H1 (cell line): ENCODE measurements at regions not wholly inside any gene's neighbourhood (a gene's known extent, or its start where the extent isn't known, plus 50 kb on each side); places are given as distances from the start of the nearest gene placed in this dataset.

Experiments used
- E2F6 ChIP-seq: IDR thresholded peaks from 2 replicates; pipeline ENCODE4 v1.6.1; 2012; ENCODE audit warnings: inconsistent platforms
- EZH2 ChIP-seq: fragments of 200-600 bp; sonication (generic); IDR thresholded peaks from 2 replicates; pipeline ENCODE4 v1.7.1; 2012; ENCODE audit warnings: low read depth, mild to moderate bottlenecking, moderate library complexity, low read length, inconsistent platforms; ENCODE audit not compliant: severe bottlenecking
- GABPA ChIP-seq: IDR thresholded peaks from 2 replicates; pipeline ENCODE4 v1.6.1; 2011; ENCODE audit warnings: mild to moderate bottlenecking, low read length, moderate library complexity, borderline replicate concordance; ENCODE audit not compliant: insufficient read depth
- KDM4A ChIP-seq: IDR thresholded peaks from one replicate; pipeline ENCODE4 v1.7.1; 2012; ENCODE audit warnings: low read depth, mild to moderate bottlenecking, moderate library complexity, low read length, inconsistent platforms; ENCODE audit not compliant: severe bottlenecking
- RFX5 ChIP-seq: IDR thresholded peaks from 2 replicates; pipeline ENCODE4 v1.6.1; 2011; ENCODE audit warnings: low read depth, low read length, improper control_type of control experiment, borderline replicate concordance
- RXRA ChIP-seq: IDR thresholded peaks from 2 replicates; pipeline ENCODE4 v1.6.1; 2011; ENCODE audit warnings: low read depth, mild to moderate bottlenecking, low read length, moderate library complexity; ENCODE audit not compliant: insufficient read depth

GRCh38 chr1:48049823-48050535, 52.8 kb upstream of the TRABD2B start (continued):
- no peak for TF ChIP-seq E2F6
- no peak for TF ChIP-seq RXRA
- TF ChIP-seq EZH2: no peak
- TF ChIP-seq KDM4A: no peak
- no peak for TF ChIP-seq GABPA
- TF ChIP-seq RFX5: no peak
